VCaP (cell line): ENCODE measurements at regions not wholly inside any gene's neighbourhood (a gene's known extent, or its start where the extent isn't known, plus 50 kb on each side); places are given as distances from the start of the nearest gene placed in this dataset.

Experiments used
- H3K27ac ChIP-seq: fragments of 450-650 bp; 2 replicates; pipeline ENCODE4 v1.5.1; 2017
- CTCF ChIP-seq: fragments of 450-650 bp; conservative IDR thresholded peaks from 2 replicates; pipeline ENCODE4 v1.5.1; 2017; ENCODE audit warnings: mild to moderate bottlenecking, moderate library complexity

DNA sequence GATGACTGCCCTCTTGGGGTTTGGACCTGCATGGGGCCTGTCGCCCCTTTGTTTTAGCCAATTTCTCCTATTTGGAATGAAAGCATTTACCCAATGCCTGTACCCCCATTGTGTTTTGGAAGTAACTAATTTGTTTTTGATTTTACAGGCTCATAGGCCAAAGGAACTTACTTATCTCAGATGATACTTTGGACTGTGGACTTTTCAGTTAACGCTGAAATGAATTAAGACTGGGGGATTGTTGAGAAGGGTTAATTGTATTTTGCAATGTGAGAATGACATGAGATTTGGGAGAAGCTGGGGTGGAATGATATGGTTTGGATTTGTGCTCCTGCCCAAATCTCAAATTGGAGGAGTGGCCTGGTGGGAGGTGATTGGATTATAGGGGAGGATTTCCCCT, 185.8 kb upstream of the PHYHIPL start:
- no peak for TF ChIP-seq CTCF

GRCh38 chr10:58991856-58992255, 184.6 kb upstream of the PHYHIPL start:
- no peak for TF ChIP-seq CTCF
- peak overlapping the region; percentile 50 for H3K27ac ChIP-seq

More for the DNA sequence above, 185.8 kb upstream of the PHYHIPL start:
- H3K27ac ChIP-seq: peak overlapping the region; percentile 50; the same call in 1 of the 2 replicates

GRCh38 chr10:58992830-58993460, 183.5 kb upstream of the PHYHIPL start:
- peak overlapping the region; percentile 50; the same call in 1 of the 2 replicates for H3K27ac ChIP-seq
- no peak for TF ChIP-seq CTCF

- no peak overlapping the region for H3K27ac ChIP-seq
- TF ChIP-seq CTCF: no peak
Observed at GRCh38 chr10:58993480-58994221, 182.8 kb upstream of the PHYHIPL start.

- TF ChIP-seq CTCF: no peak
- H3K27ac ChIP-seq: no peak overlapping the region
Observed at GRCh38 chr10:58994226-58995057, 182.0 kb upstream of the PHYHIPL start.

DNA sequence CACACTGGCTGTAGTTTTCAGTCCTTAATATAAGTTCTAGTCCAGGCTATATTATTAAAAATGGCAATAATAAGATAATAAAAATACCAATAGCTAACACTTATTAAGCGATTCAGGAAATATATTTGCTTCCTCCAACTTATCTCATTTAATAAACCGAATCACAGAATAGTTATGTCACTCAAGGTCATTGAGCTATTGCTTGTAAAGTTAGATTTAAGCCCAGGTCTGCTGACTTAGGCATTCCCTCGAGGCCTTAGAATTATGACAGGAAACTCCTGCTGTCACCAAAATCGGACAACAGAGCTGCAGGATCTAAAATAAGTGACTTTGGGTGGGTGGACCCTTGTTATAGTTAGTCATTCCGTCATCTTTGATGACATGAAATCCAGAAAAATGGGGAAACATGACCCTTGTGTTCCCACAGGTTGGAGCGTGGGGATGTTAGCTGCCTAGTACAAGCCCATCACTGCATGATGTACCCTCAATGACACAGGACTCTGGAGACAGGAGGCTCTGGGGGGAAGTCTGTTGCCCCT, 181.3 kb upstream of the PHYHIPL start:
- no peak for TF ChIP-seq CTCF
- H3K27ac ChIP-seq: no peak overlapping the region

DNA sequence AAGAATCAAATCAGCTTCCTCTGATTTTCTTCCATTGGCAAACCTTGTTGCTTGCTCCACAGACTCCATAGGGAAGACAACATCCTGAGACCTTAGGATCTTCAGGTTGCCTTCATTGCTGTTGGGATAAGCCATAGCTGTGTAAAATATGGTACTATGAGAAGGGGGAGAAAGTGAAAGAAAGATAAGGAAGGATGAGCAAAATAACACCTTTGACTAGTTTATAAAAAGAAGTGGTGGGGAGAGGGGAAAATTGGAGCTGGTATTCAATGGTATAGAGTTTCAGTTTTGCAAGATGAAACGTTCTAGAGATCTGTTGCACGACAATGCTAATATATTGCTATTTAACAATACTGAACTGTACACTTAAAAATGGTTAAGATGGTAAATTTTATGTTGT, 180.4 kb upstream of the PHYHIPL start:
- TF ChIP-seq CTCF: no peak
- H3K27ac ChIP-seq: no peak overlapping the region
